ENCODE measurements at regions not wholly inside any gene's neighbourhood (a gene's known extent, or its start where the extent isn't known, plus 50 kb on each side); places are given as distances from the start of the nearest gene placed in this dataset.

GRCh38 chr3:147937891-147938290, 528.7 kb downstream of the ZIC1 start:
- no peak for DNase-seq (ENCODE audit: low spot score)

GRCh38 chr3:147939425-147939824, 530.3 kb downstream of the ZIC1 start:
- no peak for DNase-seq (ENCODE audit: low spot score)

GRCh38 chr3:147939839-147940238, 530.7 kb downstream of the ZIC1 start:
- peak; percentile 84 for DNase-seq (ENCODE audit: low spot score)

- DNase-seq (ENCODE audit: low spot score): peak; percentile 28
Observed at GRCh38 chr3:147940405-147941193, 531.4 kb downstream of the ZIC1 start.

- no peak for DNase-seq (ENCODE audit: low spot score)
Observed at GRCh38 chr3:147941969-147942368, 532.8 kb downstream of the ZIC1 start.

- no peak for DNase-seq (ENCODE audit: low spot score)
Observed at GRCh38 chr3:147943265-147943945, 534.2 kb downstream of the ZIC1 start.

- peak; percentile 47 for DNase-seq (ENCODE audit: low spot score)
Observed at GRCh38 chr3:147945968-147946519, 536.9 kb downstream of the ZIC1 start.

GRCh38 chr3:147956615-147957014, 547.5 kb downstream of the ZIC1 start:
- DNase-seq (ENCODE audit: low spot score): no peak

- DNase-seq (ENCODE audit: low spot score): no peak
Observed at GRCh38 chr3:147958754-147959153, 549.6 kb downstream of the ZIC1 start.

- DNase-seq (ENCODE audit: low spot score): no peak
Observed at GRCh38 chr3:147960786-147961185, 551.6 kb downstream of the ZIC1 start.

GRCh38 chr3:147962408-147963164, 553.4 kb downstream of the ZIC1 start:
- no peak for DNase-seq (ENCODE audit: low spot score)

- DNase-seq (ENCODE audit: low spot score): no peak
Observed at GRCh38 chr3:147963711-147964110, 554.5 kb downstream of the ZIC1 start.

GRCh38 chr3:147975165-147975564, 566.0 kb downstream of the ZIC1 start:
- no peak for DNase-seq (ENCODE audit: low spot score)

GRCh38 chr3:147977001-147977400, 567.8 kb downstream of the ZIC1 start:
- DNase-seq (ENCODE audit: low spot score): no peak

- no peak for DNase-seq (ENCODE audit: low spot score)
Observed at GRCh38 chr3:147987549-147987948, 578.4 kb downstream of the ZIC1 start.

- DNase-seq (ENCODE audit: low spot score): no peak
Observed at GRCh38 chr3:147989344-147989743, 580.2 kb downstream of the ZIC1 start.

- no peak for DNase-seq (ENCODE audit: low spot score)
Observed at GRCh38 chr3:148002705-148003205, 593.6 kb downstream of the ZIC1 start.

- DNase-seq (ENCODE audit: low spot score): no peak
Observed at GRCh38 chr3:148004331-148004730, 595.2 kb downstream of the ZIC1 start.

- no peak for DNase-seq (ENCODE audit: low spot score)
Observed at GRCh38 chr3:148005456-148005855, 596.3 kb downstream of the ZIC1 start.

GRCh38 chr3:148006508-148006907, 597.3 kb downstream of the ZIC1 start:
- DNase-seq (ENCODE audit: low spot score): no peak

- no peak for DNase-seq (ENCODE audit: low spot score)
Observed at GRCh38 chr3:148008591-148008990, 599.4 kb downstream of the ZIC1 start.

- DNase-seq (ENCODE audit: low spot score): no peak
Observed at GRCh38 chr3:148020861-148021260, 611.7 kb downstream of the ZIC1 start.

All from Ammon's horn (tissue), 1 donor.